K562 (cell line): ENCODE measurements at regions not wholly inside any gene's neighbourhood (a gene's known extent, or its start where the extent isn't known, plus 50 kb on each side); places are given as distances from the start of the nearest gene placed in this dataset.
A peak's percentile ranks its signal among the peaks of the same experiment; 100 is the strongest.

Experiments used
- ATAC-seq: fragments of 200-7000 bp; cut with Tn5 transposase; 3 replicates; pipeline ENCODE4 v1.9.1; 2020; ENCODE audit warnings: moderate library complexity
- BruUV-seq: library from RNA; stranded (reverse); fragments of 400-500 nt; replicated peaks from 2 replicates; lab custom pipeline; 2021; lab: Mats Ljungman, UMichigan
- CTCF ChIA-PET: fragments of 300-600 bp; formaldehyde crosslinking; extraction: SDS; loops from one replicate; lab custom pipeline; 2021; ENCODE audit warnings: low intra/inter-chr PET ratio; lab: Yijun Ruan, JAX
- POLR2A ChIA-PET: fragments of 300-600, 350-650 bp; sonication (Branson Sonifier 250); formaldehyde crosslinking; extraction: SDS; loops from one replicate; lab custom pipeline; 2021; ENCODE audit warnings: antibody characterized with exemption, inconsistent platforms; lab: Yijun Ruan, JAX
- DNase-seq, 4 experiments: peaks; one replicate each; pipeline versions ENCODE4 v3.0.0 to v3.0.0-alpha.2; 2011 to 2018; ENCODE audit warnings: low spot score in 3 of 4, mixed read lengths in 3 of 4; ENCODE audit errors: extremely low read depth in 1 of 4
- FAIRE-seq: peaks from 2 replicates; lab custom pipeline; 2011; peaks lifted over from hg19 to GRCh38; lab: Jason Lieb, UNC
- H2AFZ ChIP-seq: 2 replicates; pipeline ENCODE4 v1.6.0; 2011; ENCODE audit warnings: low read depth, low read length, control low read depth, inconsistent platforms
- H3K27ac ChIP-seq: fragments of 200-600 bp; 3 replicates; pipeline ENCODE4 v1.8.0; 2011; ENCODE audit warnings: low read depth, mild to moderate bottlenecking, control low read depth, inconsistent platforms, low read length, moderate library complexity, mixed read lengths; ENCODE audit errors: extremely low read depth
- H3K27me3 ChIP-seq, 2 experiments: fragments of 300-600 bp in 1 of 2; 2 replicates in 1 of 2; 3 replicates in 1 of 2; pipeline versions ENCODE4 v1.6.0 to v1.8.0; 2011; ENCODE audit warnings: inconsistent platforms in 2 of 2, low read length in 2 of 2, mild to moderate bottlenecking in 1 of 2, mixed read lengths in 1 of 2, moderate library complexity in 1 of 2; ENCODE audit not compliant: control insufficient read depth in 2 of 2, insufficient read depth in 2 of 2
- H3K36me3 ChIP-seq: fragments of 300-600 bp; 3 replicates; pipeline ENCODE4 v1.8.0; 2011; ENCODE audit warnings: mild to moderate bottlenecking, low read length, inconsistent platforms; ENCODE audit not compliant: control insufficient read depth, insufficient read depth
- H3K4me1 ChIP-seq, 2 experiments: fragments of 200-600 bp in 1 of 2; replicated peaks in 1 of 2; 2 replicates in 1 of 2; 3 replicates in 1 of 2; pipeline versions ENCODE4 v1.5.1 to v1.8.0; 2011; ENCODE audit warnings: inconsistent platforms in 2 of 2, low read length in 2 of 2, mild to moderate bottlenecking in 1 of 2, mixed read lengths in 1 of 2, moderate library complexity in 1 of 2; ENCODE audit not compliant: control insufficient read depth in 2 of 2, insufficient read depth in 2 of 2
- H3K4me2 ChIP-seq: 2 replicates; pipeline ENCODE4 v1.6.1; 2011; ENCODE audit warnings: low read length, control low read depth, inconsistent platforms, mixed read lengths; ENCODE audit not compliant: insufficient read depth
- H3K4me3 ChIP-seq: fragments of 200-600 bp; sonication (generic), shearing (Covaris generic); 2 replicates; pipeline ENCODE4 v1.5.1; 2016; ENCODE audit warnings: control low read depth, inconsistent platforms
- H3K79me2 ChIP-seq: fragments of 200-600 bp; 3 replicates; pipeline ENCODE4 v1.8.0; 2011; ENCODE audit warnings: low read length, inconsistent platforms; ENCODE audit not compliant: control insufficient read depth, insufficient read depth
- H3K9ac ChIP-seq, 2 experiments: 2 replicates each; pipeline versions ENCODE4 v1.6.0 to v1.6.1; 2011; ENCODE audit warnings: low read depth in 2 of 2, low read length in 2 of 2, control low read depth in 1 of 2, inconsistent platforms in 1 of 2, mild to moderate bottlenecking in 1 of 2, mixed read lengths in 1 of 2; ENCODE audit not compliant: insufficient read depth in 1 of 2
- H3K9me1 ChIP-seq: one replicate; pipeline ENCODE4 v1.6.0; 2011; ENCODE audit warnings: inconsistent platforms, mild to moderate bottlenecking, low read length, moderate library complexity; ENCODE audit not compliant: control insufficient read depth, insufficient read depth
- H3K9me3 ChIP-seq: replicated peaks from 2 replicates; pipeline ENCODE4 v1.5.1; 2011; ENCODE audit warnings: low read depth, low read length, inconsistent platforms; ENCODE audit not compliant: control insufficient read depth, insufficient read depth
- H4K20me1 ChIP-seq: replicated peaks from 2 replicates; pipeline ENCODE4 v1.6.1; 2011; ENCODE audit warnings: low read length, inconsistent platforms, mixed read lengths; ENCODE audit not compliant: control insufficient read depth, insufficient read depth
- ELF4 ChIP-seq: fragments of 450-650 bp; formaldehyde crosslinking; IDR thresholded peaks from 2 replicates; pipeline ENCODE4 v1.4.0; 2022; ENCODE audit warnings: missing genetic modification characterization
- WGBS: fragments of 100-300 bp; shearing (Covaris generic); methylation state at CpG from one replicate; pipeline ENCODE4 v1.1.6; 2016; ENCODE audit warnings: low coverage, mixed read lengths; ENCODE audit not compliant: insufficient coverage; ENCODE audit errors: missing lambda C conversion rate; 5-methylcytosine and 5-hydroxymethylcytosine counted together
- in situ Hi-C: fragments of 300-500 bp; cut with MboI; formaldehyde crosslinking; loops from 4 replicates; pipeline ENCODE4 v1.15.0; 2018; ENCODE audit warnings: inconsistent platforms, mixed read lengths
- intact Hi-C: fragments of 100-400 bp; cut with micrococcal nuclease; formaldehyde crosslinking; loops from 2 replicates; pipeline ENCODE4 v1.14.2; 2022
- TF ChIP-seq, protein P1 (sequence below), 2 experiments: IDR thresholded peaks in 1 of 2; conservative IDR thresholded peaks in 1 of 2; 2 replicates each; pipeline ENCODE4 v1.6.1; 2016; ENCODE audit warnings: low read depth in 2 of 2, mild to moderate bottlenecking in 1 of 2, missing compliant biosample characterization in 1 of 2, missing genetic modification characterization in 1 of 2, moderate library complexity in 1 of 2

DNA sequence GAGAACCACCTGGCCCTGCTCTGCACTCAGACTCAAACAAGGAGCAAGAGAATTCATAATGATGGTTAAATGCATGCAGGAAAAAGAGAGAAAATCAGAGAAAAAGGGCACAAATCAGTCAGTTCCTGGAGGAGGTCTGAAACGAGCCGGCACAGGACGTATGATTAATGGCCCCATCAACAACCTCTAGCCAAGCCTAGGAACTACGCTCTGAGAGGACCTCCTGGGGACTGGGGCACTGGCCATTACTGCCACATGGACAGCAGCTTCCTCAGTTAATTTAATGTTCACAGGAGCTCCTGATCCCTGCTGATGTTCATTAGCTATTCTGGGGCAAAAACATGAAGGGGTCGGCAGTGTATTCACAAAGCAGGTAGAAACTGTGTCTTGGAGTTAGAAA is 238.1 kb downstream of the MED10 start (continued):
- TF ChIP-seq, protein P1, sequence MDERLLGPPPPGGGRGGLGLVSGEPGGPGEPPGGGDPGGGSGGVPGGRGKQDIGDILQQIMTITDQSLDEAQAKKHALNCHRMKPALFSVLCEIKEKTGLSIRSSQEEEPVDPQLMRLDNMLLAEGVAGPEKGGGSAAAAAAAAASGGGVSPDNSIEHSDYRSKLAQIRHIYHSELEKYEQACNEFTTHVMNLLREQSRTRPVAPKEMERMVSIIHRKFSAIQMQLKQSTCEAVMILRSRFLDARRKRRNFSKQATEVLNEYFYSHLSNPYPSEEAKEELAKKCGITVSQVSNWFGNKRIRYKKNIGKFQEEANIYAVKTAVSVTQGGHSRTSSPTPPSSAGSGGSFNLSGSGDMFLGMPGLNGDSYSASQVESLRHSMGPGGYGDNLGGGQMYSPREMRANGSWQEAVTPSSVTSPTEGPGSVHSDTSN (CRISPR knock-in tag; IDR thresholded peaks at IDR 0.05; ENCODE audit: low read depth) = no peak
- TF ChIP-seq, protein P1 (tag; conservative IDR thresholded peaks at IDR 0.05; ENCODE audit: low read depth) = 0 out of 2 replicates have a peak, but pooled peaks have one; percentile 13

DNA sequence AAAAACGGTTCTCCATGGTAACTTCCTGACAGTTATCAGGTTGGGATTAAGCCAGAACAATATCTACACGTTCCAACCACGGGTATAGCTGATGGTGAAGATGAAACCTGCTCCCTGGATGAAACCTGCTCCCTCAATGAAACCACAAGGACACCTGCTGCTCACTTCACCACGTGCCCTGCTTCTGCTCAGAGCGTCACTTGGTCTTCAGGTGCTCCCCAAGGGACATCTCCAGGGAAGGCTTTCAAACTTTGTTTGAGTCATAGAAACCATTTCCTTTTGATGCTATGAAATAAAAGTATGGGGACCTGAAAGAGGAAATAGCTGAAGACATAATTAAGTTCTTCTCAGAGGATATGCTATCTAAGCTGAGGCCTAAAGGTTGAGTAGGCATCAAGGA is 242.4 kb downstream of the MED10 start:
- Histone ChIP-seq H3K4me3 (no peak overlapping the region), H3K9me3 (no peaks in the 10 kb centered on the region), H2AFZ (no peak overlapping the region), H3K27ac (no peak overlapping the region), H3K4me1 (no peaks in the 10 kb centered on the region), H3K27me3 (0 out of 5 replicates have a peak, but pooled peaks cover 0 to 4% of the 10 kb centered on the region in 2 experiments), H3K79me2 (no peaks in the 10 kb centered on the region), H3K9me1 (no peaks in the 10 kb centered on the region), H4K20me1 (no peaks in the 10 kb centered on the region), H3K4me2 (no peak overlapping the region), H3K36me3 (no peaks in the 10 kb centered on the region), H3K9ac (no peak overlapping the region)
- ChIA-PET CTCF (no interaction called here), POLR2A (no interaction called here)
- 0% methylated on average over 5 of the region's 5 CpGs for WGBS
- no peak for FAIRE-seq
- BruUV-seq = no TSS peak
- no peak for ATAC-seq
- in situ Hi-C loops (no loop called here), intact Hi-C loops (no loop called here)
- TF ChIP-seq ELF4 (CRISPR knock-in tag) = no peak
- no peak for DNase-seq
